Progenitor cell of endocrine pancreas (in vitro differentiated cells): ENCODE measurements at regions not wholly inside any gene's neighbourhood (a gene's known extent, or its start where the extent isn't known, plus 50 kb on each side); places are given as distances from the start of the nearest gene placed in this dataset.

Experiments
- DNase-seq: peaks from one replicate; pipeline ENCODE4 v3.0.0; 2021; ENCODE audit warnings: low spot score; ENCODE audit not compliant: unreplicated experiment
- H3K27ac Mint-ChIP-seq: 2 replicates; pipeline ENCODE4 v1.8.0; 2021; ENCODE audit warnings: mild to moderate bottlenecking, moderate library complexity, mixed read lengths
- H3K27me3 Mint-ChIP-seq: 2 replicates; pipeline ENCODE4 v1.8.0; 2021; ENCODE audit warnings: mixed read lengths
- H3K36me3 Mint-ChIP-seq: 2 replicates; pipeline ENCODE4 v1.8.0; 2022; ENCODE audit warnings: mixed read lengths; ENCODE audit not compliant: insufficient read depth
- H3K4me1 Mint-ChIP-seq: 2 replicates; pipeline ENCODE4 v1.8.0; 2021; ENCODE audit warnings: low read depth, mixed read lengths
- H3K4me3 Mint-ChIP-seq: 2 replicates; pipeline ENCODE4 v1.8.0; 2021; ENCODE audit warnings: low read depth, mild to moderate bottlenecking, moderate library complexity, mixed read lengths
- H3K9me3 Mint-ChIP-seq: 2 replicates; pipeline ENCODE4 v1.8.0; 2021; ENCODE audit warnings: low read depth, mixed read lengths
- CTCF ChIP-seq: fragments of 200-600 bp; sonication (generic); IDR thresholded peaks from one replicate; pipeline ENCODE4 v1.5.0; 2021; ENCODE audit warnings: antibody characterized with exemption, mild to moderate bottlenecking; ENCODE audit not compliant: unreplicated experiment

- Mint-ChIP-seq H3K27me3 (no peaks in the 10 kb centered on the region), H3K9me3 (peaks cover 3% of the 10 kb centered on the region), H3K27ac (no peak overlapping the region), H3K4me1 (peaks cover 8% of the 10 kb centered on the region), H3K36me3 (peaks cover 1% of the 10 kb centered on the region), H3K4me3 (no peak overlapping the region)
- TF ChIP-seq CTCF, result no peak
- no peak for DNase-seq
These were observed 210.4 kb upstream of the PRICKLE1 start for GRCh38 chr12:42799966-42800365.

- no peak for TF ChIP-seq CTCF
- Mint-ChIP-seq H3K27ac (peak overlapping the region; percentile 30), H3K4me1 (peaks cover 11% of the 10 kb centered on the region), H3K4me3 (no peak overlapping the region), H3K27me3 (no peaks in the 10 kb centered on the region), H3K36me3 (peaks cover 1% of the 10 kb centered on the region), H3K9me3 (peaks cover 3% of the 10 kb centered on the region)
- no peak for DNase-seq
These were observed 209.4 kb upstream of the PRICKLE1 start for GRCh38 chr12:42798811-42799438.

- Mint-ChIP-seq H3K36me3 (peaks cover 1% of the 10 kb centered on the region), H3K27me3 (no peaks in the 10 kb centered on the region), H3K27ac (no peak overlapping the region), H3K9me3 (peaks cover 3% of the 10 kb centered on the region), H3K4me1 (peaks cover 26% of the 10 kb centered on the region), H3K4me3 (no peak overlapping the region)
- no peak for DNase-seq
- TF ChIP-seq CTCF, result no peak
These were observed 205.3 kb upstream of the PRICKLE1 start for GRCh38 chr12:42794806-42795205.

GRCh38 chr12:42793166-42793565 lies 203.6 kb upstream of the PRICKLE1 start:
- Mint-ChIP-seq H3K4me1 (peaks cover 30% of the 10 kb centered on the region), H3K36me3 (no peaks in the 10 kb centered on the region), H3K9me3 (peaks cover 3% of the 10 kb centered on the region), H3K27ac (peak overlapping the region; percentile 8), H3K27me3 (no peaks in the 10 kb centered on the region), H3K4me3 (no peak overlapping the region)
- no peak for TF ChIP-seq CTCF
- DNase-seq, result no peak

- no peak overlapping the region for H3K4me3 Mint-ChIP-seq
- H3K27ac Mint-ChIP-seq, result no peak overlapping the region
- peaks cover 3% of the 10 kb centered on the region for H3K9me3 Mint-ChIP-seq
- peaks cover 34% of the 10 kb centered on the region for H3K4me1 Mint-ChIP-seq
- no peaks in the 10 kb centered on the region for H3K27me3 Mint-ChIP-seq
- TF ChIP-seq CTCF, result peak; percentile 23
- DNase-seq, result no peak
- H3K36me3 Mint-ChIP-seq, result no peaks in the 10 kb centered on the region
These were observed 202.7 kb upstream of the PRICKLE1 start for GRCh38 chr12:42792265-42792664.
